IPS-15b (cell line): ENCODE measurements at regions not wholly inside any gene's neighbourhood (a gene's known extent, or its start where the extent isn't known, plus 50 kb on each side); places are given as distances from the start of the nearest gene placed in this dataset.

Source experiments
- H3K27me3 ChIP-seq: one replicate; pipeline ENCODE4 v1.6.1; 2013; ENCODE audit warnings: low read length; ENCODE audit not compliant: control insufficient read depth, insufficient read depth
- H3K36me3 ChIP-seq: one replicate; pipeline ENCODE4 v1.6.1; 2013; ENCODE audit warnings: low read length; ENCODE audit not compliant: control insufficient read depth, insufficient read depth
- H3K4me1 ChIP-seq: one replicate; pipeline ENCODE4 v1.6.1; 2013; ENCODE audit warnings: mild to moderate bottlenecking, low read length; ENCODE audit not compliant: control insufficient read depth, insufficient read depth
- H3K4me3 ChIP-seq: one replicate; pipeline ENCODE4 v1.5.1; 2013; ENCODE audit warnings: low read depth, low read length
- H3K9ac ChIP-seq: one replicate; pipeline ENCODE4 v1.6.1; 2013; ENCODE audit warnings: low read depth, mild to moderate bottlenecking, low read length
- H3K9me3 ChIP-seq: one replicate; pipeline ENCODE4 v1.6.1; 2013; ENCODE audit warnings: mild to moderate bottlenecking, low read length; ENCODE audit not compliant: control insufficient read depth, insufficient read depth

GRCh38 chr18:78675231-78675630 lies 304.4 kb upstream of the SALL3 start:
- Histone ChIP-seq H3K27me3 (no peaks in the 10 kb centered on the region), H3K4me3 (no peak overlapping the region), H3K9ac (no peak overlapping the region), H3K4me1 (no peaks in the 10 kb centered on the region), H3K36me3 (no peaks in the 10 kb centered on the region), H3K9me3 (no peaks in the 10 kb centered on the region)

DNA sequence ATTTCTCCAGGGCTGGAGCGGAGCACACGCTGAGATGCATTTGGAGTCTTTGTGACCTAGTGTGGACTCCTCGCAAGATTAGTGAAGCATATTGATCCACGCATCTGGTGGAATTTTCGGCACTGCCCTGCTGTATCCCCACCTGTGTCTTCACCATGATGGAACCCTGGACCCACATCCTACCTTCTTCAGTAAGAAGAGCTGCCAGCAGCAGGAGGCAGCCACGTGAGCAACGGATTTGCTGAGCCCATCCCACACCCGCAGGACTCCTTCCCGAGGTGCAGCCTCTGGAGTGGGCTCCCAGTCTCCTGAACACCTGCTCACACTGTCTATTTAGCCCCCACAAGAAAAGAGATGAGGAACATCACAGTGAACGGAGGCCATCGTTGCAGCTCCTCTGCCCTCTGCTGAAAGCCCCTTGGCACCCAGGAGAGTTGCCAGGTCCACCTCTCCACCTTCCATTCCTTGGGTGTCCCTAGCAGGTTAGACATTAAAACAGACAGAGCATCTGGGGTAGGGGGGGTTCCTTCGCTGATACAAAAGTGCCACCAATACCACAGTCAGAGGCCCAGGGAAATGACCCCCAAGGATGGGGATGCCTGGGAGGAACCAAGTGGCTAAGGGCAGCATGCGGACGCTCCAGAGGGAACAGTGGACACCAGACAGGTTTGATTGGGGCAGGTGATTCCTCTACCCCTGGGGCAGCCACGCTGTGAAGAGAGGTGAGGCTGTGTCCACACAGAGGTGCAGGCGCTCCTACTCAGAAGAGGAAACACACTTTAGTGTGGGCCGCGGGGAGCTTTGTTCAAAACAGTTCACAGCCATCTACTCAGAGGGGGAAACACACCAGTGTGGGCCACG lies 302.8 kb upstream of the SALL3 start:
- Histone ChIP-seq H3K4me3 (no peak overlapping the region), H3K9ac (no peak overlapping the region), H3K36me3 (no peaks in the 10 kb centered on the region), H3K4me1 (no peaks in the 10 kb centered on the region), H3K9me3 (no peaks in the 10 kb centered on the region), H3K27me3 (no peaks in the 10 kb centered on the region)

DNA sequence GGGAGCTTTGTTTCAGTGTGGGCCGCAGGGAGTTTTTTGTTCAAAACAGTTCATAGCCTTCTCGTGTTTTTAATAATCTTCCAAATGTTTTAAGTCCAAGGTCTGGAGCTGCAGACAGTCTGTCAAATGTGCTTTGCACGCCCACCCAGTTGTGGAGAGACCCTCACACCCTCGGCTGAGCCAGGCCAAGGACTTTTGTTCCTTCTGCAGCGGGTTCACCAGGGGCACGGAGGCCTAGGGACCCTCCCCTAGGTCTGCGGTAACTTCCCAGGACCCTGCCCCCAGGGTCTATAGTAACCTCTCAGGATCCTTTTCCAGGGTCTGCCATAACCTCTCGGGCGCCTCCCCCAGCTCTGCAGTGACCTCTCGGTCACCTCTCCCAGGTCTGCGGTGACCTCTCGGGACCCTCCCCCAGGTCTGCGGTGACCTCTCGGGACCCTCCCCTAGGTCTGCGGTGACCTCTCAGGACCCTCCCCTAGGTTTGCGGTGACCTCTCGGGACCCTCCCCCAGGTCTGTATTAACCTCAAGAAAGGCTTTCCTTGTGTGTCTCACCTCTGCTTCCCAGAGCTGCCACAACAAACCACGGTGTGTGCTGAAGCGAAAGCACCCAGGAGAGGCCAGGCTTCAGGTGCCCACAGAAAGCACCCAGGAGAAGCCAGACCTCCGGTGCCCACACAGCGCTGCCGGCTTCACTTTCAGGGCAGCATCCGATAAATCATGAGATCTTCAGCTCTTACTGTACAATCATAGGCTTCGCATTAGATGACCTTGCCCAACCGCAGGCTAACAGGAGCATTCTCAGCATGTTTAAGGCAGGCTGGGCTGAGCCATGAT lies 301.9 kb upstream of the SALL3 start:
- Histone ChIP-seq H3K9ac (no peak overlapping the region), H3K4me1 (no peaks in the 10 kb centered on the region), H3K9me3 (no peaks in the 10 kb centered on the region), H3K36me3 (no peaks in the 10 kb centered on the region), H3K27me3 (no peaks in the 10 kb centered on the region), H3K4me3 (no peak overlapping the region)

DNA sequence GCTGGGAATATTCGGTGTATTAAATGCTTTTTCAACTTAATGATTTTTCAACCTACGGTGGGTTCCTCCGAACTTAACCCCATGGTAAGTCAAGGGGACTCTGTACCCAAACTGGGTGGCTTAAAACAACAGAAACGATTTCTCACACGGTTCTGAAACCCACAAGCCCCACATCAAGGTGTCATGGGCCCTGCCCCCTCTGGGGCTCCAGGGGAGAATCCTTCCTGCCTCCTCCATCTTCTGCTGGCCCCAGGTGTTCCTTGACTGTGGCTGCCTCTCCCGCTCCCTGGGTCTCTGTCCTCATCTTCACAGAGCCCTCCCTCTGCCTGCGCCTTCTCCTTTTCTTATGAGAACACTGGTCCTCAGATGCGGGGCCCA lies 301.3 kb upstream of the SALL3 start:
- Histone ChIP-seq H3K4me1 (no peaks in the 10 kb centered on the region), H3K36me3 (no peaks in the 10 kb centered on the region), H3K9me3 (no peaks in the 10 kb centered on the region), H3K9ac (no peak overlapping the region), H3K27me3 (no peaks in the 10 kb centered on the region), H3K4me3 (no peak overlapping the region)

GRCh38 chr18:78679031-78679430 lies 300.6 kb upstream of the SALL3 start:
- Histone ChIP-seq H3K4me1 (no peaks in the 10 kb centered on the region), H3K4me3 (no peak overlapping the region)

DNA sequence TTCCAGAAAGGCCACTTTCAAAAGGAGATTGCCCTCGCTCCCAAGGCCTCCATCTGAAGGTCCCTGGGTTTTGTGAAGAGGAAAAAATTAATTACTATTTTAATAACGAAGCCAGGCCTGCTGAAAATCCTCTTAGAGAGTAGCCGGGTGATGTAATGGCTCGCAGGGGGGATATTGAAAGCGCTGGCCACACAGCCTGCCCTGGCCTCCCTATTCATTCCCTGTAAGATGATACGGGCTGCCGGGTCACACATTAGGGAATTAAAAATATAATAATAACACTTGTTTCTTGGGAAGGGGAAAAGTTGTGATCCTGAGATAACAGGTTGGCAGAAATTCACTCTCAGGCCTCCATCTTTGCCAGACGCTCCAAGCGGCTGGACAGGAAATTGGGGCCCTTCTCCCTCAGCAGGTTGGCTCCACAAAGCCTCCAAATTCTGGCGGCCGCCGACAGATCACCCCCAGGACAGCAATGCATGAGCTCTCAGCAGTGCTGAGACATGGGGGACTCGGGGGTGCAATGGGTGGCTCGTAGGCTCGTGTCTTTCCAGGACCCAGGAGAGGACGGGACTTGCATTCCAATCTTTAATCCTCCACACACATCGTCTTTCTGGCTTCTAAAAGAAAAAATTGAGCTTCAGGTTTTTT lies 299.9 kb upstream of the SALL3 start:
- Histone ChIP-seq H3K9me3 (no peaks in the 10 kb centered on the region), H3K27me3 (no peaks in the 10 kb centered on the region), H3K4me3 (no peak overlapping the region), H3K9ac (no peak overlapping the region), H3K36me3 (no peaks in the 10 kb centered on the region), H3K4me1 (no peaks in the 10 kb centered on the region)

More at GRCh38 chr18:78679031-78679430, 300.6 kb upstream of the SALL3 start:
- Histone ChIP-seq H3K36me3 (no peaks in the 10 kb centered on the region), H3K9ac (no peak overlapping the region), H3K9me3 (no peaks in the 10 kb centered on the region), H3K27me3 (no peaks in the 10 kb centered on the region)

DNA sequence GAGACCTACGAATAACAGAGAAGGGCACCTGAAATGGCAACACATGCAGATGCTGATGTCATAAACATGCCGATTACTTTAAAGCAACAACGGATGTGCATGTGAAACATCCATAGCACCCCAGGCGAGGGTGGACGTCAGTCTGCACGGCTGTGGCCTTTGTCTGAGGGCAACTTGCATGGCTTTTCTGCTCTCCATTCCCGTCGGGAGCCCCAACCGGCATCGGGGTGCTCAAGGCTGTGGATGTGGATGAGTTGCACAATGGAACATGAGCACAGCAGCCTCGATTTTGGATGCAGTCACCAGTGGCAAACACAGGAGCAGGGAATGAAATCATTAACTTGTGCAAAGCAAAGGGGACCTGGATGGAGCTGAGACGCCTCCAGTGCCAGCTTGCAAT lies 298.2 kb upstream of the SALL3 start:
- H3K36me3 ChIP-seq: no peaks in the 10 kb centered on the region
- no peaks in the 10 kb centered on the region for H3K27me3 ChIP-seq
- no peaks in the 10 kb centered on the region for H3K9me3 ChIP-seq
- H3K4me3 ChIP-seq: no peak overlapping the region
- H3K9ac ChIP-seq: no peak overlapping the region
- H3K4me1 ChIP-seq: no peaks in the 10 kb centered on the region

DNA sequence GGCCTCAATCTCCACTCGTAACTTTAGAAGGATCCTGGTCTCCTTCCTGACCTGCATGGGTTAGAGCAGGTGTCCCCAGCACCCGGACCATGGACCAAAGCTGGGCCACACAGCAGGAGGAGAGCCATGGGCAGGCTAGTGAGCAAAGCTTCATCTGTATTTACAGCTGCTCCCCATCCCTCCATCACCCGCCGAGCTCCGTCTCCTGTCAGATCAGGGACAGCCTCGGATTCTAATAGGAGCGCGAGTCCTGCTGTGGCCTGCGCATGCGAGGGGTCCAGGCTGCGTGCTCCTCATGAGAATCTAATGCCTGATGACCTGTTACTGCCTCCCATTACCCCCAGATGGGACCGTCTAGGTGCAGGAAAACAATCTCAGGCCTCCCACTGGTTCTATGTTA lies 297.7 kb upstream of the SALL3 start:
- Histone ChIP-seq H3K9ac (no peak overlapping the region), H3K36me3 (no peaks in the 10 kb centered on the region), H3K9me3 (no peaks in the 10 kb centered on the region), H3K4me3 (no peak overlapping the region), H3K27me3 (no peaks in the 10 kb centered on the region), H3K4me1 (no peaks in the 10 kb centered on the region)

GRCh38 chr18:78682716-78683115 lies 296.9 kb upstream of the SALL3 start:
- H3K27me3 ChIP-seq: no peaks in the 10 kb centered on the region
- H3K4me1 ChIP-seq: no peaks in the 10 kb centered on the region
- no peaks in the 10 kb centered on the region for H3K36me3 ChIP-seq
- no peak overlapping the region for H3K4me3 ChIP-seq
- H3K9me3 ChIP-seq: no peaks in the 10 kb centered on the region
- H3K9ac ChIP-seq: no peak overlapping the region

DNA sequence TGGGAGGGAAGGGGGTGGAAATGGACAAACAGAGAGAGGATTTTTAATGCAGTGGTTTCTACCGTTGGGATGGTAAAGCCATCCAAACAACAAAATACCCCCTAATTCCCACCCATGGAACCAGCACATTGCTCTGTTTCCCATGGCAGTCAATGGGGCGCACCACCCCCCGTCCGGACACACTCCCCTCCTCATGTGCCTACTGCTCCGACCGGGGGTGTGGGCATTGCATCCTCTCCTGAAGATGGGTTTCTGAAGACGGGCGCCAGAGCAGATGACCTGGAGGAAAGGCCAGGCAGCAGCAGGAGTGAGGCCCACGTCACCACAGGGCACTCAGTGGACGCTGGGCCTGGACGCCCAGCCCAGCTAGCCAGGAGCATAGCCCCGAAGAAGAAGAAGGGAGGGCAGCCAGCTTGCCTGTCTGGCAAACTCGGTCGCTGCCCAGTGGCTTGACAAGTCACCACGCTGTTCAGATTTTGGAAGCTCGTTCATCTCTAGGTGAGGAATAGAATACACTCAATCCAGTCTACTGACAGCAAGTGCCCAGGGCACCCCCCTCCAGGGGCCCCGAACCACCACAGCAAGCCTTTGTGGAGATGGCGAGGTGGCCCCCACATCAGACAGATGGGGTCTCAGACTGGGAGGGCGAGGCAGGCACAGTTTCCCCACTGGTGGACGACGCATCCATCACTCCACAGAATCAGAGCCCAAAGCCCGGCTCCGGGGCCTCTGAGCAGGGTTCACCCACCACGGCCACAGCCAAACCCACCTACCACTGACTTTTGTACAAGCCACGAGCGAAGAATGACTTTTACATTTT lies 296.2 kb upstream of the SALL3 start:
- Histone ChIP-seq H3K9me3 (no peaks in the 10 kb centered on the region), H3K4me3 (no peak overlapping the region), H3K4me1 (no peaks in the 10 kb centered on the region), H3K9ac (no peak overlapping the region), H3K27me3 (no peaks in the 10 kb centered on the region), H3K36me3 (no peaks in the 10 kb centered on the region)

- H3K9ac ChIP-seq: no peak overlapping the region
- H3K36me3 ChIP-seq: no peaks in the 10 kb centered on the region
- no peak overlapping the region for H3K4me3 ChIP-seq
- H3K27me3 ChIP-seq: no peaks in the 10 kb centered on the region
- no peaks in the 10 kb centered on the region for H3K4me1 ChIP-seq
- H3K9me3 ChIP-seq: no peaks in the 10 kb centered on the region
Measured at GRCh38 chr18:78685250-78685979, 294.2 kb upstream of the SALL3 start.
